Endodermal cell (in vitro differentiated cells): ENCODE measurements at regions not wholly inside any gene's neighbourhood (a gene's known extent, or its start where the extent isn't known, plus 50 kb on each side); places are given as distances from the start of the nearest gene placed in this dataset.

Experiments used
- DNase-seq: peaks from one replicate; pipeline ENCODE4 v3.0.0-alpha.2; 2017
- H3K27ac ChIP-seq: 2 replicates; pipeline ENCODE4 v1.5.1; 2013; ENCODE audit warnings: mild to moderate bottlenecking, low read depth, low read length, moderate library complexity
- H3K27me3 ChIP-seq: 2 replicates; pipeline ENCODE4 v1.6.1; 2013; ENCODE audit warnings: mild to moderate bottlenecking, low read length, moderate library complexity; ENCODE audit not compliant: insufficient read depth, control insufficient read depth, poor library complexity, severe bottlenecking
- H3K36me3 ChIP-seq: 2 replicates; pipeline ENCODE4 v1.7.0; 2013; ENCODE audit warnings: mild to moderate bottlenecking, low read length, moderate library complexity; ENCODE audit not compliant: control insufficient read depth, insufficient read depth
- H3K4me1 ChIP-seq: one replicate; pipeline ENCODE4 v1.7.0; 2013; ENCODE audit warnings: low read length; ENCODE audit not compliant: control insufficient read depth, insufficient read depth
- H3K4me3 ChIP-seq: 2 replicates; pipeline ENCODE4 v1.5.1; 2013; ENCODE audit warnings: mild to moderate bottlenecking, low read length, moderate library complexity
- H3K9ac ChIP-seq: 2 replicates; pipeline ENCODE4 v1.6.1; 2013; ENCODE audit warnings: mild to moderate bottlenecking, low read length, moderate library complexity; ENCODE audit not compliant: poor library complexity, severe bottlenecking; ENCODE audit errors: extremely low read depth
- H3K9me3 ChIP-seq: 2 replicates; pipeline ENCODE4 v1.6.1; 2013; ENCODE audit warnings: mild to moderate bottlenecking, low read length, moderate library complexity; ENCODE audit not compliant: control insufficient read depth
- H3K27ac Mint-ChIP-seq: 2 replicates; pipeline ENCODE4 v1.8.0; 2020; ENCODE audit warnings: mixed read lengths
- H3K27me3 Mint-ChIP-seq: 2 replicates; pipeline ENCODE4 v1.8.0; 2021; ENCODE audit warnings: mild to moderate bottlenecking, mixed read lengths; ENCODE audit not compliant: insufficient read depth
- H3K36me3 Mint-ChIP-seq: 2 replicates; pipeline ENCODE4 v1.8.0; 2020; ENCODE audit warnings: low read depth, mixed read lengths
- H3K4me1 Mint-ChIP-seq: 2 replicates; pipeline ENCODE4 v1.8.0; 2020; ENCODE audit warnings: mixed read lengths
- H3K4me3 Mint-ChIP-seq: 2 replicates; pipeline ENCODE4 v1.8.0; 2020; ENCODE audit warnings: mild to moderate bottlenecking, moderate library complexity, mixed read lengths
- H3K9me3 Mint-ChIP-seq: 2 replicates; pipeline ENCODE4 v1.8.0; 2020; ENCODE audit warnings: mild to moderate bottlenecking, mixed read lengths
- WGBS, 2 experiments: methylation state at CpG; one replicate each; pipeline versions ENCODE4 v1.1.5 to v1.1.7; 2013; ENCODE audit warnings: missing lambda C conversion rate in 2 of 2, mixed read lengths in 1 of 2; ENCODE audit not compliant: insufficient coverage in 1 of 2, insufficient read length in 1 of 2; 5-methylcytosine and 5-hydroxymethylcytosine counted together
- TF ChIP-seq, protein P1 (sequence below): fragments of 200-600 bp; sonication (generic); conservative IDR thresholded peaks from 2 replicates; pipeline ENCODE4 v1.5.0; 2021; ENCODE audit warnings: antibody characterized with exemption, mild to moderate bottlenecking

- Histone ChIP-seq H3K4me3 (no peak overlapping the region), H3K9me3 (no peaks in the 10 kb centered on the region), H3K36me3 (no peaks in the 10 kb centered on the region), H3K9ac (no peak overlapping the region), H3K4me1 (no peaks in the 10 kb centered on the region), H3K27me3 (no peaks in the 10 kb centered on the region), H3K27ac (no peak overlapping the region)
- Mint-ChIP-seq H3K4me1 (peaks cover 22% of the 10 kb centered on the region), H3K9me3 (peaks cover 2% of the 10 kb centered on the region), H3K36me3 (no peaks in the 10 kb centered on the region), H3K4me3 (no peak overlapping the region), H3K27me3 (no peaks in the 10 kb centered on the region), H3K27ac (no peak overlapping the region)
- peak; percentile 32 for DNase-seq
- TF ChIP-seq, protein P1, sequence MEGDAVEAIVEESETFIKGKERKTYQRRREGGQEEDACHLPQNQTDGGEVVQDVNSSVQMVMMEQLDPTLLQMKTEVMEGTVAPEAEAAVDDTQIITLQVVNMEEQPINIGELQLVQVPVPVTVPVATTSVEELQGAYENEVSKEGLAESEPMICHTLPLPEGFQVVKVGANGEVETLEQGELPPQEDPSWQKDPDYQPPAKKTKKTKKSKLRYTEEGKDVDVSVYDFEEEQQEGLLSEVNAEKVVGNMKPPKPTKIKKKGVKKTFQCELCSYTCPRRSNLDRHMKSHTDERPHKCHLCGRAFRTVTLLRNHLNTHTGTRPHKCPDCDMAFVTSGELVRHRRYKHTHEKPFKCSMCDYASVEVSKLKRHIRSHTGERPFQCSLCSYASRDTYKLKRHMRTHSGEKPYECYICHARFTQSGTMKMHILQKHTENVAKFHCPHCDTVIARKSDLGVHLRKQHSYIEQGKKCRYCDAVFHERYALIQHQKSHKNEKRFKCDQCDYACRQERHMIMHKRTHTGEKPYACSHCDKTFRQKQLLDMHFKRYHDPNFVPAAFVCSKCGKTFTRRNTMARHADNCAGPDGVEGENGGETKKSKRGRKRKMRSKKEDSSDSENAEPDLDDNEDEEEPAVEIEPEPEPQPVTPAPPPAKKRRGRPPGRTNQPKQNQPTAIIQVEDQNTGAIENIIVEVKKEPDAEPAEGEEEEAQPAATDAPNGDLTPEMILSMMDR: no peak
- WGBS, 2 experiments: 87 to 92% methylated on average over 7 to 11 of the region's 11 CpGs
Measured at GRCh38 chr22:49473286-49473685, 354.4 kb downstream of the BRD1 start.

DNA sequence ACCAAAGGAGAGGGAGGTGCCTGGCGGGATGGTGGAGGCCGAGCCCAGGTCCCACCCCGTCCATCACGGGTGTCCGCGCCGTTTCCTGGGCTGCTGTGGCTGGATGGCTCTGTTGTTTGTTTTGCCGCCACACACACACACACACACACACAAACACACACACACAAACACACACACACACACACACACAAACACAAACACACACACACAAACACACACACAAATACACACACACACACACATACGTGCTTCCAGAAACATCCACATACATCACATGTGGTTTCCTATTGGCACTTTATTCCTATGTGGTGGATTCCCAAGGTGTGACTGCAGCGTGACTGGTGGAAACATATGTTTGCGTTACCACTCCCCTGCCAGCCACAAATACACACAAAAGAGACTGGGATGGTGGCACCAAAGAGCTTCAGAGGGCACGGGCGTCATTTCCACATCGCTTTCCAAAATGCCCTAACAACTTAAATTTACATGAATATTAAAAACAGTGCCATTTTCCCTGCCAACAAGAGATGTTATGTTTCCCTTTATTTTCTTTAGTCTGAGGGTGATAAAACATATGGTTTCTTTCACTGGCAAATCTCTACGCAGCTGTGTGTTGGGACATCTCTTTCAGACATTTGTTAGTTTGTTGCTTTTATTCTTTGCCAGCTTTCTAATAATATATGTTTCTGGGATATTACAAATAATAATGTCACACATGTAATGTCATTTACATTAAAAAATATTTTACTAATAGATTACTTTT, 356.8 kb downstream of the BRD1 start:
- H3K36me3 ChIP-seq: no peaks in the 10 kb centered on the region
- WGBS, 2 experiments: 90 to 97% methylated on average over 2 to 13 of the region's 15 CpGs
- H3K4me3 Mint-ChIP-seq: no peak overlapping the region
- H3K27me3 ChIP-seq: no peaks in the 10 kb centered on the region
- TF ChIP-seq, protein P1: no peak
- H3K27ac ChIP-seq: no peak overlapping the region
- H3K4me3 ChIP-seq: no peak overlapping the region
- no peaks in the 10 kb centered on the region for H3K4me1 ChIP-seq
- H3K4me1 Mint-ChIP-seq: peaks cover 27% of the 10 kb centered on the region
- DNase-seq: no peak
- H3K36me3 Mint-ChIP-seq: no peaks in the 10 kb centered on the region
- H3K27ac Mint-ChIP-seq: no peak overlapping the region
- no peaks in the 10 kb centered on the region for H3K27me3 Mint-ChIP-seq
- no peaks in the 10 kb centered on the region for H3K9me3 Mint-ChIP-seq
- no peaks in the 10 kb centered on the region for H3K9me3 ChIP-seq
- no peak overlapping the region for H3K9ac ChIP-seq

GRCh38 chr22:49469896-49470740, 357.6 kb downstream of the BRD1 start:
- Mint-ChIP-seq H3K27me3 (no peaks in the 10 kb centered on the region), H3K36me3 (no peaks in the 10 kb centered on the region), H3K4me1 (peaks cover 19% of the 10 kb centered on the region), H3K4me3 (no peak overlapping the region), H3K9me3 (no peaks in the 10 kb centered on the region), H3K27ac (no peak overlapping the region)
- Histone ChIP-seq H3K4me1 (no peaks in the 10 kb centered on the region), H3K9me3 (no peaks in the 10 kb centered on the region), H3K27ac (no peak overlapping the region), H3K4me3 (no peak overlapping the region), H3K9ac (no peak overlapping the region), H3K27me3 (no peaks in the 10 kb centered on the region), H3K36me3 (no peaks in the 10 kb centered on the region)
- 93 to 94% methylated on average over 24 to 33 of the region's 33 CpGs for WGBS, 2 experiments
- peak; percentile 49 for DNase-seq
- TF ChIP-seq, protein P1: no peak
